H1 (cell line): ENCODE measurements at regions not wholly inside any gene's neighbourhood (a gene's known extent, or its start where the extent isn't known, plus 50 kb on each side); places are given as distances from the start of the nearest gene placed in this dataset.

ENCODE experiments used
- EZH2 ChIP-seq: fragments of 200-600 bp; sonication (generic); IDR thresholded peaks from 2 replicates; pipeline ENCODE4 v1.7.1; 2012; ENCODE audit warnings: low read depth, mild to moderate bottlenecking, moderate library complexity, low read length, inconsistent platforms; ENCODE audit not compliant: severe bottlenecking
- HDAC2 ChIP-seq, 2 experiments: fragments of 300-600 bp in 1 of 2; sonication (generic) in 1 of 2; IDR thresholded peaks; 2 replicates each; pipeline ENCODE4 v1.6.1; 2011 to 2012; ENCODE audit warnings: low read depth in 2 of 2, low read length in 2 of 2, mild to moderate bottlenecking in 2 of 2, moderate library complexity in 2 of 2, borderline replicate concordance in 1 of 2, inconsistent platforms in 1 of 2
- YY1 ChIP-seq: IDR thresholded peaks from 2 replicates; pipeline ENCODE4 v1.6.1; 2011; ENCODE audit warnings: low read depth, mild to moderate bottlenecking, low read length
- TF ChIP-seq, protein P1 (sequence below): fragments of 300-600 bp; sonication (generic); IDR thresholded peaks from 2 replicates; pipeline ENCODE4 v1.7.1; 2012; ENCODE audit warnings: low read length, moderate library complexity, mild to moderate bottlenecking, inconsistent platforms; ENCODE audit not compliant: insufficient replicate concordance

- no peak for TF ChIP-seq HDAC2 (IDR thresholded peaks at IDR 0.05; ENCODE audit: borderline replicate concordance in 1 of 2, low read depth in 2 of 2, low read length in 2 of 2)
- TF ChIP-seq EZH2, result no peak
- no peak for TF ChIP-seq YY1
- TF ChIP-seq, protein P1, sequence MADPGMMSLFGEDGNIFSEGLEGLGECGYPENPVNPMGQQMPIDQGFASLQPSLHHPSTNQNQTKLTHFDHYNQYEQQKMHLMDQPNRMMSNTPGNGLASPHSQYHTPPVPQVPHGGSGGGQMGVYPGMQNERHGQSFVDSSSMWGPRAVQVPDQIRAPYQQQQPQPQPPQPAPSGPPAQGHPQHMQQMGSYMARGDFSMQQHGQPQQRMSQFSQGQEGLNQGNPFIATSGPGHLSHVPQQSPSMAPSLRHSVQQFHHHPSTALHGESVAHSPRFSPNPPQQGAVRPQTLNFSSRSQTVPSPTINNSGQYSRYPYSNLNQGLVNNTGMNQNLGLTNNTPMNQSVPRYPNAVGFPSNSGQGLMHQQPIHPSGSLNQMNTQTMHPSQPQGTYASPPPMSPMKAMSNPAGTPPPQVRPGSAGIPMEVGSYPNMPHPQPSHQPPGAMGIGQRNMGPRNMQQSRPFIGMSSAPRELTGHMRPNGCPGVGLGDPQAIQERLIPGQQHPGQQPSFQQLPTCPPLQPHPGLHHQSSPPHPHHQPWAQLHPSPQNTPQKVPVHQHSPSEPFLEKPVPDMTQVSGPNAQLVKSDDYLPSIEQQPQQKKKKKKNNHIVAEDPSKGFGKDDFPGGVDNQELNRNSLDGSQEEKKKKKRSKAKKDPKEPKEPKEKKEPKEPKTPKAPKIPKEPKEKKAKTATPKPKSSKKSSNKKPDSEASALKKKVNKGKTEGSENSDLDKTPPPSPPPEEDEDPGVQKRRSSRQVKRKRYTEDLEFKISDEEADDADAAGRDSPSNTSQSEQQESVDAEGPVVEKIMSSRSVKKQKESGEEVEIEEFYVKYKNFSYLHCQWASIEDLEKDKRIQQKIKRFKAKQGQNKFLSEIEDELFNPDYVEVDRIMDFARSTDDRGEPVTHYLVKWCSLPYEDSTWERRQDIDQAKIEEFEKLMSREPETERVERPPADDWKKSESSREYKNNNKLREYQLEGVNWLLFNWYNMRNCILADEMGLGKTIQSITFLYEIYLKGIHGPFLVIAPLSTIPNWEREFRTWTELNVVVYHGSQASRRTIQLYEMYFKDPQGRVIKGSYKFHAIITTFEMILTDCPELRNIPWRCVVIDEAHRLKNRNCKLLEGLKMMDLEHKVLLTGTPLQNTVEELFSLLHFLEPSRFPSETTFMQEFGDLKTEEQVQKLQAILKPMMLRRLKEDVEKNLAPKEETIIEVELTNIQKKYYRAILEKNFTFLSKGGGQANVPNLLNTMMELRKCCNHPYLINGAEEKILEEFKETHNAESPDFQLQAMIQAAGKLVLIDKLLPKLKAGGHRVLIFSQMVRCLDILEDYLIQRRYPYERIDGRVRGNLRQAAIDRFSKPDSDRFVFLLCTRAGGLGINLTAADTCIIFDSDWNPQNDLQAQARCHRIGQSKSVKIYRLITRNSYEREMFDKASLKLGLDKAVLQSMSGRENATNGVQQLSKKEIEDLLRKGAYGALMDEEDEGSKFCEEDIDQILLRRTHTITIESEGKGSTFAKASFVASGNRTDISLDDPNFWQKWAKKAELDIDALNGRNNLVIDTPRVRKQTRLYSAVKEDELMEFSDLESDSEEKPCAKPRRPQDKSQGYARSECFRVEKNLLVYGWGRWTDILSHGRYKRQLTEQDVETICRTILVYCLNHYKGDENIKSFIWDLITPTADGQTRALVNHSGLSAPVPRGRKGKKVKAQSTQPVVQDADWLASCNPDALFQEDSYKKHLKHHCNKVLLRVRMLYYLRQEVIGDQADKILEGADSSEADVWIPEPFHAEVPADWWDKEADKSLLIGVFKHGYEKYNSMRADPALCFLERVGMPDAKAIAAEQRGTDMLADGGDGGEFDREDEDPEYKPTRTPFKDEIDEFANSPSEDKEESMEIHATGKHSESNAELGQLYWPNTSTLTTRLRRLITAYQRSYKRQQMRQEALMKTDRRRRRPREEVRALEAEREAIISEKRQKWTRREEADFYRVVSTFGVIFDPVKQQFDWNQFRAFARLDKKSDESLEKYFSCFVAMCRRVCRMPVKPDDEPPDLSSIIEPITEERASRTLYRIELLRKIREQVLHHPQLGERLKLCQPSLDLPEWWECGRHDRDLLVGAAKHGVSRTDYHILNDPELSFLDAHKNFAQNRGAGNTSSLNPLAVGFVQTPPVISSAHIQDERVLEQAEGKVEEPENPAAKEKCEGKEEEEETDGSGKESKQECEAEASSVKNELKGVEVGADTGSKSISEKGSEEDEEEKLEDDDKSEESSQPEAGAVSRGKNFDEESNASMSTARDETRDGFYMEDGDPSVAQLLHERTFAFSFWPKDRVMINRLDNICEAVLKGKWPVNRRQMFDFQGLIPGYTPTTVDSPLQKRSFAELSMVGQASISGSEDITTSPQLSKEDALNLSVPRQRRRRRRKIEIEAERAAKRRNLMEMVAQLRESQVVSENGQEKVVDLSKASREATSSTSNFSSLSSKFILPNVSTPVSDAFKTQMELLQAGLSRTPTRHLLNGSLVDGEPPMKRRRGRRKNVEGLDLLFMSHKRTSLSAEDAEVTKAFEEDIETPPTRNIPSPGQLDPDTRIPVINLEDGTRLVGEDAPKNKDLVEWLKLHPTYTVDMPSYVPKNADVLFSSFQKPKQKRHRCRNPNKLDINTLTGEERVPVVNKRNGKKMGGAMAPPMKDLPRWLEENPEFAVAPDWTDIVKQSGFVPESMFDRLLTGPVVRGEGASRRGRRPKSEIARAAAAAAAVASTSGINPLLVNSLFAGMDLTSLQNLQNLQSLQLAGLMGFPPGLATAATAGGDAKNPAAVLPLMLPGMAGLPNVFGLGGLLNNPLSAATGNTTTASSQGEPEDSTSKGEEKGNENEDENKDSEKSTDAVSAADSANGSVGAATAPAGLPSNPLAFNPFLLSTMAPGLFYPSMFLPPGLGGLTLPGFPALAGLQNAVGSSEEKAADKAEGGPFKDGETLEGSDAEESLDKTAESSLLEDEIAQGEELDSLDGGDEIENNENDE, result no peak
These were observed 74.4 kb upstream of the NTM start (continued) for GRCh38 chr11:131295986-131296385.
